ENCODE measurements at regions not wholly inside any gene's neighbourhood (a gene's known extent, or its start where the extent isn't known, plus 50 kb on each side); places are given as distances from the start of the nearest gene placed in this dataset.

DNA sequence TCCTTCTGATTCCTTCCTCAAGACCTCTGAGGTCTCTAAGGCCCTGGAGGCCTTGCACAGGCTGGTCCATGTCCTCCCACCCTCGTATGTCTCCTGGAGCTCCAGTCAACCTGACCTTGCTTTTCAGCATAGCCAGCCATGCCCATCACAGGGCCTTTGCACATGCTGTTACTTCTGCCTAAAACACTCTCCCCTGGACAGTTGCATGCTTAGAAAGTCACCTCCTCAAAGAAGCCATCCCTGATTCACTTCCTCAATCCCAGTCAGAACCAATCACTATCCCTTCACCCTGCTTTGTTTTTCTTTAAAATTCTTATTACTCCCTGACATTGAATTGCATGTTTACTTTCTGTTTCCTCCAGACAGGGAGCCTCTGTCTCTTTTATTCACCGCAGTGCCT lies 322.1 kb upstream of the CCL2 start:
- no peak overlapping the region for H3K27ac ChIP-seq
- no peaks in the 10 kb centered on the region for H3K36me3 ChIP-seq
- WGBS, 2 donors = 77 to 85% methylated on average over 2 of the region's 2 CpGs
- H3K9me3 ChIP-seq = no peaks in the 10 kb centered on the region
- no peaks in the 10 kb centered on the region for H3K27me3 ChIP-seq
- no peaks in the 10 kb centered on the region for H3K4me1 ChIP-seq
- H3K4me3 ChIP-seq (replicated peaks in 1 of 3) = no peak overlapping the region
- intact Hi-C loops (cut with DNase I) = no loop called here
- TF ChIP-seq, protein P1, sequence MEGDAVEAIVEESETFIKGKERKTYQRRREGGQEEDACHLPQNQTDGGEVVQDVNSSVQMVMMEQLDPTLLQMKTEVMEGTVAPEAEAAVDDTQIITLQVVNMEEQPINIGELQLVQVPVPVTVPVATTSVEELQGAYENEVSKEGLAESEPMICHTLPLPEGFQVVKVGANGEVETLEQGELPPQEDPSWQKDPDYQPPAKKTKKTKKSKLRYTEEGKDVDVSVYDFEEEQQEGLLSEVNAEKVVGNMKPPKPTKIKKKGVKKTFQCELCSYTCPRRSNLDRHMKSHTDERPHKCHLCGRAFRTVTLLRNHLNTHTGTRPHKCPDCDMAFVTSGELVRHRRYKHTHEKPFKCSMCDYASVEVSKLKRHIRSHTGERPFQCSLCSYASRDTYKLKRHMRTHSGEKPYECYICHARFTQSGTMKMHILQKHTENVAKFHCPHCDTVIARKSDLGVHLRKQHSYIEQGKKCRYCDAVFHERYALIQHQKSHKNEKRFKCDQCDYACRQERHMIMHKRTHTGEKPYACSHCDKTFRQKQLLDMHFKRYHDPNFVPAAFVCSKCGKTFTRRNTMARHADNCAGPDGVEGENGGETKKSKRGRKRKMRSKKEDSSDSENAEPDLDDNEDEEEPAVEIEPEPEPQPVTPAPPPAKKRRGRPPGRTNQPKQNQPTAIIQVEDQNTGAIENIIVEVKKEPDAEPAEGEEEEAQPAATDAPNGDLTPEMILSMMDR (IDR thresholded peaks at IDR 0.05) = no peak
- no peak for TF ChIP-seq POLR2A (IDR thresholded peaks at IDR 0.05)
- DNase-seq = no peak

DNA sequence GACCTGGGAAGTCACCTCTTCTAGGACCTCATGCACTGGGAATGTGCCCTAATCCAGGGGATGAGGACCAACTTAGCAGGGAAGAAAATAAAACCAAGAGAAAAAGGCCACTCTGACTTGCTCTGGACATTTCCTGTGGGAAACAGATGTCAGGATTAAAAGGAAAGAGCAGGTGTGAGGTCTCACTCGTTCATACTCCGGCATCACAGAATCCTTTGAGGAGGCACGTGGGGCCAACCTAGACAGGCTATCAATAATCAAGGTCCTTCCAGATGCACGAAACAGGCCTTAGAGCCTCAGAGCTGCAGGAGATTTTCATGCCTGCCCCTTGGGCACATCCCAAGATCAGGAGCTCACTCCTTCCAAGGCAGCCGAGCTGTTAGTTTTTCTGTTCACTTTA lies 321.5 kb upstream of the CCL2 start:
- no peak for TF ChIP-seq POLR2A (IDR thresholded peaks at IDR 0.05)
- TF ChIP-seq, protein P1 (IDR thresholded peaks at IDR 0.05) = no peak
- intact Hi-C loops (cut with DNase I) = no loop called here
- 58 to 66% methylated on average over 5 of the region's 5 CpGs for WGBS, 2 donors
- H3K36me3 ChIP-seq = no peaks in the 10 kb centered on the region
- H3K9me3 ChIP-seq = no peaks in the 10 kb centered on the region
- no peak overlapping the region for H3K27ac ChIP-seq
- no peak for DNase-seq
- no peaks in the 10 kb centered on the region for H3K27me3 ChIP-seq
- H3K4me1 ChIP-seq = no peaks in the 10 kb centered on the region
- no peak overlapping the region for H3K4me3 ChIP-seq (replicated peaks in 1 of 3)

- no peaks in the 10 kb centered on the region for H3K4me1 ChIP-seq
- intact Hi-C loops (cut with DNase I) = no loop called here
- WGBS, 2 donors = 91 to 95% methylated on average over 1 of the region's 1 CpG
- no peaks in the 10 kb centered on the region for H3K27me3 ChIP-seq
- H3K27ac ChIP-seq = no peak overlapping the region
- DNase-seq = no peak
- H3K36me3 ChIP-seq = no peaks in the 10 kb centered on the region
- H3K4me3 ChIP-seq (replicated peaks in 1 of 3) = no peak overlapping the region
- no peaks in the 10 kb centered on the region for H3K9me3 ChIP-seq
- TF ChIP-seq POLR2A (IDR thresholded peaks at IDR 0.05) = no peak
- TF ChIP-seq, protein P1 (IDR thresholded peaks at IDR 0.05) = no peak
Measured at GRCh38 chr17:33934696-33935095, 320.4 kb upstream of the CCL2 start.

GRCh38 chr17:33935822-33936221 lies 319.3 kb upstream of the CCL2 start:
- no peak for DNase-seq
- no peak for TF ChIP-seq POLR2A (IDR thresholded peaks at IDR 0.05)
- TF ChIP-seq, protein P1 (IDR thresholded peaks at IDR 0.05) = no peak
- intact Hi-C loops (cut with DNase I) = no loop called here
- Histone ChIP-seq H3K4me3 (replicated peaks in 1 of 3) (no peak overlapping the region), H3K4me1 (no peaks in the 10 kb centered on the region), H3K27me3 (no peaks in the 10 kb centered on the region), H3K27ac (no peak overlapping the region), H3K36me3 (no peaks in the 10 kb centered on the region), H3K9me3 (no peaks in the 10 kb centered on the region)
- WGBS, 2 donors = 87 to 92% methylated on average over 4 of the region's 4 CpGs

- Histone ChIP-seq H3K27ac (no peak overlapping the region), H3K9me3 (no peaks in the 10 kb centered on the region), H3K4me3 (replicated peaks in 1 of 3) (no peak overlapping the region), H3K4me1 (no peaks in the 10 kb centered on the region), H3K27me3 (no peaks in the 10 kb centered on the region), H3K36me3 (no peaks in the 10 kb centered on the region)
- 87 to 97% methylated on average over 5 of the region's 5 CpGs for WGBS, 2 donors
- intact Hi-C loops (cut with DNase I) = no loop called here
- TF ChIP-seq, protein P1 (IDR thresholded peaks at IDR 0.05) = no peak
- TF ChIP-seq POLR2A (IDR thresholded peaks at IDR 0.05) = no peak
- no peak for DNase-seq
Measured at GRCh38 chr17:33936764-33937163, 318.3 kb upstream of the CCL2 start.
